Left ventricle myocardium inferior (tissue), 1 donor: ENCODE measurements at regions not wholly inside any gene's neighbourhood (a gene's known extent, or its start where the extent isn't known, plus 50 kb on each side); places are given as distances from the start of the nearest gene placed in this dataset.
"Not testable (repeated sequence)": the region's sequence is repeated elsewhere in the genome, so short reads cannot be mapped to it uniquely, and the experiment has no call there.

Experiments
- DNase-seq: peaks from one replicate; pipeline ENCODE4 v3.0.0-alpha.2; 2020
- H3K27ac ChIP-seq: fragments of 200-600 bp; replicated peaks from 2 replicates; pipeline ENCODE4 v1.8.0; 2021
- H3K27me3 ChIP-seq: fragments of 200-600 bp; 2 replicates; pipeline ENCODE4 v1.8.0; 2021; ENCODE audit warnings: low read depth
- H3K36me3 ChIP-seq: fragments of 200-600 bp; 2 replicates; pipeline ENCODE4 v1.8.0; 2021
- H3K4me1 ChIP-seq: fragments of 200-600 bp; 2 replicates; pipeline ENCODE4 v1.8.0; 2021
- H3K4me3 ChIP-seq: fragments of 200-600 bp; 2 replicates; pipeline ENCODE4 v1.8.0; 2021; ENCODE audit warnings: mild to moderate bottlenecking, moderate library complexity
- H3K9me3 ChIP-seq: fragments of 200-600 bp; replicated peaks from 2 replicates; pipeline ENCODE4 v1.8.0; 2021
- intact Hi-C: fragments of 100-400 bp; cut with micrococcal nuclease; formaldehyde crosslinking; loops from one replicate; pipeline ENCODE4 v1.11.0; 2022
- TF ChIP-seq, protein P1 (sequence below): fragments of 200-600 bp; IDR thresholded peaks from 2 replicates; pipeline ENCODE4 v1.8.0; 2021; ENCODE audit warnings: antibody characterized with exemption, mild to moderate bottlenecking, borderline replicate concordance
- donor health status: DM: no; HTN: yes; CAD: no; lungs with severe emphysema.

DNA sequence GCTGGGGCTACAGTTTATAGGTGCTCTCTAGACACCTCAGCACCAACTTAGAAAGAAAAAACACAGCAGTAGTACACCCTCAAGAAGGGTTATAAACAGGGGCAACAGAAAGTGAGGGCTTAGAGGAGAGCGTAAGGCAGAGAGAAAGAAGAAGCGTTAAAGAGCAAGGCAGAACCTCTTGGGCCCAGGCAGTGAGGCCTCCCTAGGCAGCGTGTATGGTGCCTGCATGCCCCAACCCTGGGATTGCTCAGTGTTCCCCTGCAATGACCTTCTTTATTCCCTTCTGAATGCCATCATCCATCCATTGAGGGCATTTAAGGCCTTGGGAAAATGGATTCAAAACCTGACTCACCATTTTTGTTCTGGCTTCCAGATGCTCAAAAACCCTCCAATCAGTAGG is 130.0 kb upstream of the ARG1 start:
- H3K27me3 ChIP-seq: no peaks in the 10 kb centered on the region
- H3K27ac ChIP-seq: no peak overlapping the region
- TF ChIP-seq, protein P1, sequence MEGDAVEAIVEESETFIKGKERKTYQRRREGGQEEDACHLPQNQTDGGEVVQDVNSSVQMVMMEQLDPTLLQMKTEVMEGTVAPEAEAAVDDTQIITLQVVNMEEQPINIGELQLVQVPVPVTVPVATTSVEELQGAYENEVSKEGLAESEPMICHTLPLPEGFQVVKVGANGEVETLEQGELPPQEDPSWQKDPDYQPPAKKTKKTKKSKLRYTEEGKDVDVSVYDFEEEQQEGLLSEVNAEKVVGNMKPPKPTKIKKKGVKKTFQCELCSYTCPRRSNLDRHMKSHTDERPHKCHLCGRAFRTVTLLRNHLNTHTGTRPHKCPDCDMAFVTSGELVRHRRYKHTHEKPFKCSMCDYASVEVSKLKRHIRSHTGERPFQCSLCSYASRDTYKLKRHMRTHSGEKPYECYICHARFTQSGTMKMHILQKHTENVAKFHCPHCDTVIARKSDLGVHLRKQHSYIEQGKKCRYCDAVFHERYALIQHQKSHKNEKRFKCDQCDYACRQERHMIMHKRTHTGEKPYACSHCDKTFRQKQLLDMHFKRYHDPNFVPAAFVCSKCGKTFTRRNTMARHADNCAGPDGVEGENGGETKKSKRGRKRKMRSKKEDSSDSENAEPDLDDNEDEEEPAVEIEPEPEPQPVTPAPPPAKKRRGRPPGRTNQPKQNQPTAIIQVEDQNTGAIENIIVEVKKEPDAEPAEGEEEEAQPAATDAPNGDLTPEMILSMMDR: no peak
- intact Hi-C loops: no loop called here
- H3K36me3 ChIP-seq: no peaks in the 10 kb centered on the region
- no peak for DNase-seq
- H3K4me1 ChIP-seq: no peaks in the 10 kb centered on the region
- no peak overlapping the region for H3K4me3 ChIP-seq
- H3K9me3 ChIP-seq: peaks cover 15% of the 10 kb centered on the region

- peaks cover 10% of the 10 kb centered on the region for H3K9me3 ChIP-seq
- no peak overlapping the region for H3K4me3 ChIP-seq
- TF ChIP-seq, protein P1: no peak
- no peak overlapping the region for H3K27ac ChIP-seq
- H3K36me3 ChIP-seq: no peaks in the 10 kb centered on the region
- intact Hi-C loops: no loop called here
- DNase-seq: no peak
- no peaks in the 10 kb centered on the region for H3K4me1 ChIP-seq
- H3K27me3 ChIP-seq: no peaks in the 10 kb centered on the region
These were observed 129.5 kb upstream of the ARG1 start for GRCh38 chr6:131443514-131443913.

DNA sequence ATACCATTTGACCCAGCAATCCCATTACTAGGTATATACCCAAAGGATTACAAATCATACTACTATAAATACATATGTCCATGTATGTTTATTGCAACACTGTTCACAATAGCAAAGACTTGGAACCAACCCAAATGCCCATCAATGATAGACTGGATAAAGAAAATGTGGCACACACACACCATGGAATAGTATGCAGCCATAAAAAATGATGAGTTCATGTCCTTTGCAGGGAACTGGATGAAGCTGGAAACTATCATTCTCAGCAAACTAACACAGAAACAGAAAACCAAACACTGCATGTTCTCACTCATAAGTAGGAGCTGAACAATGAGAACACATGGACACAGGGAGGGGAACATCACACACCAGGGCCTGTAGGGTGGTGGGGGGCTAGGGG is 127.7 kb upstream of the ARG1 start:
- H3K9me3 ChIP-seq, DNase-seq, H3K36me3 ChIP-seq, H3K27ac ChIP-seq, H3K4me1 ChIP-seq, intact Hi-C loops, H3K27me3 ChIP-seq, H3K4me3 ChIP-seq: not testable (repeated sequence)

DNA sequence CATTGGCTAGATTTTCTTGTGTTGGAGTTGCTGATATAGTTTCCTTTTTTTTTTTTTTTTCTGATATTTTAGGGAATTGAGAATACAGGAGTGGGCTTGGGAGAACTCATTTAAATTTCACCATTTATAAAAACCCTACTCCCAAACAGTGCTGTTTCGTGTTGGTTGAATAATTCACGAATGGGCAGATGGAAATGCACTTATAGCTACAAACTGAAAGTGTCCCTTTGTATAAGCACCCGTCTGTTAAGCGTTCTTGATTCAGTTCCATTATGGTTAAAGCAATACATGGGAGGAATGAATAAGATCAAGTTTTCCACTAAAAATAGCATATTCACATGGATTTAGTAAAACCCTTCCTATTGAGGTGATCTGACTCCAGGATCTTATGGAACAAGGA is 122.2 kb upstream of the ARG1 start:
- H3K4me3 ChIP-seq: no peak overlapping the region
- H3K36me3 ChIP-seq: no peaks in the 10 kb centered on the region
- DNase-seq: no peak
- intact Hi-C loops: no loop called here
- H3K4me1 ChIP-seq: no peaks in the 10 kb centered on the region
- TF ChIP-seq, protein P1: no peak
- H3K27me3 ChIP-seq: no peaks in the 10 kb centered on the region
- H3K9me3 ChIP-seq: peaks cover 3% of the 10 kb centered on the region
- H3K27ac ChIP-seq: no peak overlapping the region

DNA sequence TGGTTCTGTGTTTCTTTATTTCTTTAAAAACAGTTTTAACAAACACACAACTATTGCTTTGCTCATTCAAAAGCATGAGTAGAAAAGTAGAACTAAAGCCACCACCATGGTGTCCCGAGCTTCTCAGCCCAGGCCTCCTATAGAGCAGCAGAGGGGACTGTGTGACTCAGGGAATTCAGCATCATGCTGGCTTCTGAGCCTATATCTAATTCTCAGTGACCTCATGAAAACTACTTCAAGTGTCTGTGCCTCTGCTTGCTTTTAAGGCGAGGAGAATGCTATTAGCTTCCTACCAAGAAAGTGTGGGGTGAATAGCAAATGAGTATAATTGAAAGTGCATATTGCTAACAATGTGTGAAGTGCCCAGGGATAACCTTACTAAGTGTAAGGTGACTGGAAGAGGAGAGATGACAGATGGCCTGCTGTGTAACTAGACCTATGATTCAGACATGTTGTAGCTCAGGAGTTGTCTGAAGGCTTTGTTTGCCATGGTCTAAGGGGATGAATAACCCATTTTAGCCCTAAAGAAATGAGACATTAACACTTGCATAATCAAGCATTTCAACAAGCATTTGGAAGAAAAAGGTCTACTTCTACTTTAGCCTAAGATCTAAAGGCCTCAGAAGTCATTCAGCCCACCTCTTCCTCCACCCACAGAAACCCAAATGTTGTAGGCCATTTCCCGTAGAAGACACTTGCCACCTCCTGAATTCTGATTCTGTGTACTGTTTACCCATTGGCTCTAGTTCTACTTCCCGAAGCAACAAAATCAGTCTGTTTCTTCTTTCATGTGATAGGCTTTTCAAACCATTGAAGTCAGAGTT is 121.5 kb upstream of the ARG1 start:
- Histone ChIP-seq H3K4me3 (no peak overlapping the region), H3K27ac (no peak overlapping the region), H3K4me1 (no peaks in the 10 kb centered on the region), H3K36me3 (no peaks in the 10 kb centered on the region), H3K27me3 (no peaks in the 10 kb centered on the region), H3K9me3 (peaks cover 3% of the 10 kb centered on the region)
- DNase-seq: no peak
- TF ChIP-seq, protein P1: no peak
- intact Hi-C loops: no loop called here

- Histone ChIP-seq H3K27ac (no peak overlapping the region), H3K36me3 (no peaks in the 10 kb centered on the region), H3K9me3 (peaks cover 3% of the 10 kb centered on the region), H3K4me3 (no peak overlapping the region), H3K27me3 (no peaks in the 10 kb centered on the region), H3K4me1 (no peaks in the 10 kb centered on the region)
- TF ChIP-seq, protein P1: no peak
- intact Hi-C loops: no loop called here
- no peak for DNase-seq
These were observed 119.2 kb upstream of the ARG1 start for GRCh38 chr6:131453803-131454202.
